Kidney glomerular epithelial cell (primary cell): ENCODE measurements at regions not wholly inside any gene's neighbourhood (a gene's known extent, or its start where the extent isn't known, plus 50 kb on each side); places are given as distances from the start of the nearest gene placed in this dataset.
"Not testable (repeated sequence)": the region's sequence is repeated elsewhere in the genome, so short reads cannot be mapped to it uniquely, and the experiment has no call there.

Experiments used
- DNase-seq: peaks from one replicate; lab custom pipeline; 2025; lab: John Stamatoyannopoulos, UW

DNA sequence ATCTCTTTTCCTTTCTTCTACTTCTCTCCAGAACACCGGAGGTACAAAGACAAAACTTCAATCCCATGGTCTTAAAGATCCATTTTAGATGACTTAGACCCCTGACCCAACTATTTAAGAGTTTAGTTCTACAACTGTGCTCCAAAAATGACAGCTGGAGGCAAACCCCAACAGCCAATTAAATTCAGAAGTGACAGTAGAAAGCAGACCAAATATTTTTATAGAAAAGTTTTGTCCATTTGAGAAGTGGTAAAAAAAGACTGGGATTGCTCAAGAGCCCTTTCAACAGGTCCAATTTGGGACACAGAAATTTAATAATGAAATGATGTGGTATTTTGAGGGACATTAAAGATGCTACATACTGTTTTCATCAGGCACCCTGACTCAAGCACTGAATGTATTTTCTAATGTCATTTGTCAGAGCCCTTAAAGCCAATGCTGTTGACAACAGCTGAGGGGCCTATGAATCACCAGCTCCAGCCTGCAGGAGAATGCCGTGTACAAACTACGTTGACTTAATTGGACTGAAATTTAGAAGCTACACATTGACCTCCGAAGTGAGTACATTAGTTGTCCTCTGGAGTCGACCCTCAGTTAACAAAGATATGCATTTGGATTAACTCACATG lies 147.5 kb upstream of the PIK3R1 start:
- no peak for DNase-seq

DNA sequence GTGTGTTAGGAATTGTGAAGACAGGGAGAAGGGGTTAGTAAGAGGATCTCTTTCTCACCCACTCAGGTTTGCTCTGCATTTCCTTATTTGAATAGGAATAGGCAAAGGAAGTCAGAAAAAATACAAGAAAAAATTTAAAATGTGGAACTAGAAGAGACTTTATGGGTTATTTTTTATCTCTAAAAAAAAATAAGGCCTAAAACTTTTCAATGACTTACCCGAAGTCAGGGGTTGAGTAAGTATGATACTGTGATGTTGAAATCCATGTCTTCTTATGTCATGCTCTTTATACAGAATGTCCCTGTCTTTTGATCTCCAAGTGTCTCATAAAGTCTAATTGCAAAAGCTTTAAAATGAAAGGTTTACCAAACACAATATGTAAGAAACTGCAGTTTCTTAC lies 148.3 kb upstream of the PIK3R1 start:
- no peak for DNase-seq

DNA sequence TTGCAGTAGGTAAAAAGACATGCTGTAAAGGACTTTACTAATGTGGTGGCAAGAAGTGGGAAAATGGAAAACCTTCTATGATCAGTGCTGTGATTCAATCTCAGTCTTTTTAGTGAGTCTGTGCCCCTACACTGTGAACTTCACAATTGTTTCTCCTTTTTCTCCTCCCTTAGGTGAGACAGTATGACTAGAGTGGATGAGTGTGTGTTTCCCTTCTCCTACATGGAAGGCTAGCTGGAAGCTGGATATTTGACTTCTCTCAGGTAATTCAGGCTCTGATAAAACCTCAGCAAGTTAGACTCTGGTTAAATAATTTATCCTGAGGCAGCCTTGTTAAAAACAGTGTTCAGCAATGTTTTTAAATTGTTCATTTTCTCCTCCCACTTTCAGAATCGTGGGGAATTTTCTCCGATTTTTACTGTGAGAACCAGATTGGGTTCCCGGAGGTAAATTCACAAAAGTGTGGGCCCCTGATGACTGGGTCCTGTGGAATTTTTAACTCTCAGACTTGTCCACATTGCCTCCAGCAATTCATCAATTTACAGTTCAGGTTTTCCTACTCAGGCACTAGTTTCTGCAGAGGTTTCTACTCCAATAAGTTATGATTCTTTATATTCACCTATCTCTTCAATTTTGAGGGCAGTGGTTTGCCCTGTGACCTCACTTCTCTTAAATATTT lies 149.1 kb upstream of the PIK3R1 start:
- no peak for DNase-seq

DNA sequence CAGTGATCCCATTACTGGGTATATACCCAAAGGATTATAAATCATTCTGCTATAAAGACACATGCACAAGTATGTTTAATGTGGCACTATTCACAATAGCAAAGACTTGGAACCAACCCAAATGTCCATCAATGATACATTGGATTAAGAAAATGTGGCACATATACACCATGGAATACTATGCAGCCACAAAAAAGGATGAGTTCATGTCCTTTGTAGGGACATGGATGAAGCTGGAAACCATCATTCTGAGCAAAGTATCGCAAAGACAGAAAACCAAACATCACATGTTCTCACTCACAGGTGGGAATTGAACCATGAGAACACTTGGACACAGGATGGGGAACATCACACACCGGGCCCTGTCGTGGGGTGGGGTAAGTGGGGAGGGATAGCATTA lies 150.2 kb upstream of the PIK3R1 start:
- not testable (repeated sequence) for DNase-seq

DNA sequence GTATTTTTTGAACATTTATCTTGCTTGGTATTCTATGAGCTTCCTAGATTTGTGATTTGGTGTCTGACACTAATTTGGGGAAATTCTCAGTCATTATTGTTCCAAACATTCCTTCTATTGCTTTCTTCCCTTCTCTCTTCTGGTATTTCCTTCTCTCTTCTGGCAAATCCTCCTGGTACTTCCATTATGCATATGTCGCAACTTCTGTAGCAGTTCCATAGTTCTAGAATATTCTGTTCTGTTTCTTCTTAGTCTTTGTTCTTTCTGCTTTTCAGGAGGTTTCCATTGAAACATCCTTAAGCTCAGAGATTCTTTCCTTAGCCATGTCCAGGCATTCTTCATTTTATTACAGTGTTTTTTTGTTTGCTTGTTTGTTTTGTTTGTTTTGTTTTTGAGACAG lies 155.2 kb upstream of the PIK3R1 start:
- DNase-seq, result no peak

DNA sequence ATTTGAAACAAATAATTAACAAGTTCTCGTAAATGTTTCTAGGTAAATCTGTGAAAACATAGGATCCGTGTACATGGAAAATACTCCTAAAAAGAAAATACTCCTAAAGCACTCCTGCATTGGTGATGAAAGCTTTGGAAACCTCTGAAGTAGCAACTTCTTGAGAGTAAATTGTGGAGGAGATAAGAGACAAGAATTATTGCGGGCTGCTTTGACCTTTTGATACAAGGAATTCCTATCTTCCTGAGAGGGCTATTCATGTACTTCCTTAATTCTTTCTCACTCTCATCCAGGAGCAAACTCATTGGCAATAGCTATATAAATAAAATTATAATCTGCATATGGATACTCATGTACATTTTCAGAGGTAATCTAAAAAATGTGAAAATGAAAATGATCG lies 158.4 kb upstream of the PIK3R1 start:
- DNase-seq, result no peak

DNA sequence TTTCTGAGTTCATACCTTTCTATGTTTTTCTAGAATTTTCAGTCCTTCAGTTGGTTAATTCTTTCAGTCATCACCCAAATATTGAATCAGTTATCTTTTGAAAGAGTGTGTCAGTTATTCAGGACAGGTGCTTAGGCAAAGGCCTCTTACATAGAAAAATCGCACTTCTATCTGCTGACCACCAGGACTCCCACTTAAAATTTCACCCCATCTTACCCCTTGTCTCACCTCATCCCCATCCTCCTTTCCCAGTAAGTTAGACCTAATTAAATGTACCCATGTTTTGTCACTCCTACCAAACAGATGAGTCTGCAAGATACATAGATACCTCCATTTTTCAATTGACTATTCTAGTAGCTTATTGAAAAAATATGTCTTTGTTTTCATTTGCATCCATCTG lies 159.9 kb upstream of the PIK3R1 start:
- DNase-seq, result no peak

DNA sequence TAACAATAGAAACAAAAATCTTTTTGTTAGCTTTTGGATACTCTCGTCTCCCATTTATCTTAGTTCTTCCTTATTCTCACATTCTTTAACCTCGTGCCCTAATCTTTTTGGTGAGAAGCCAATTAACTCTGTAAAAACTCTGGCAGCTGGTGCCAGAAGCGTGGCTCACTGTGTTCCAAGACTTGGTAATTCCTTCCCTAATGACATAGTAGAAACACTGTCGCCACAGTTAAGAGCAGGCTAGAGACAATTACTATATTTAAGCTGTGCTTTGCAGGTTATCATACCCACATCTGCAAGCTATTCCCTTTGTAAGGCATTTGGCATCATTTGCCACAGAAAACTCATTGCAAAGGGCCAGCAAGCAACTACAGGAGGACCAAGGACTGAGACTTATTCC lies 160.9 kb upstream of the PIK3R1 start:
- no peak for DNase-seq

DNA sequence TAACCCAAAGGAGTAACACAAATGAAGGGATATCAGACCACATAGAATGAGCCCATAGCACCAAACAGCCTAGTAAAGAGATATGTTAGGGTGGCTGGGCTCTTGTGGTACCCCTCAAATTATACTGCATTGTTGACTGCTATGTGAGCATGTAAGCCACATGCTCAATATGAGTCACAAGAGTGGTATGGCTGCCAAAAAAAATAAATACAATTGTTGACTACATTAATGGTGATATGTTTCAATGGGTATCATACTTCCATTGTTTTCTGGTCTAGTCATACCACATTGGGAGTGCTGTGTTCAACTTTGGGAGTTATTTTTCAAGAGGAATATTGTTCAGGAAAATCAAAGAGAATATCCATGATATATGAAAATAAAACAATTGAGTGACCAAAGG lies 162.4 kb upstream of the PIK3R1 start:
- no peak for DNase-seq

DNA sequence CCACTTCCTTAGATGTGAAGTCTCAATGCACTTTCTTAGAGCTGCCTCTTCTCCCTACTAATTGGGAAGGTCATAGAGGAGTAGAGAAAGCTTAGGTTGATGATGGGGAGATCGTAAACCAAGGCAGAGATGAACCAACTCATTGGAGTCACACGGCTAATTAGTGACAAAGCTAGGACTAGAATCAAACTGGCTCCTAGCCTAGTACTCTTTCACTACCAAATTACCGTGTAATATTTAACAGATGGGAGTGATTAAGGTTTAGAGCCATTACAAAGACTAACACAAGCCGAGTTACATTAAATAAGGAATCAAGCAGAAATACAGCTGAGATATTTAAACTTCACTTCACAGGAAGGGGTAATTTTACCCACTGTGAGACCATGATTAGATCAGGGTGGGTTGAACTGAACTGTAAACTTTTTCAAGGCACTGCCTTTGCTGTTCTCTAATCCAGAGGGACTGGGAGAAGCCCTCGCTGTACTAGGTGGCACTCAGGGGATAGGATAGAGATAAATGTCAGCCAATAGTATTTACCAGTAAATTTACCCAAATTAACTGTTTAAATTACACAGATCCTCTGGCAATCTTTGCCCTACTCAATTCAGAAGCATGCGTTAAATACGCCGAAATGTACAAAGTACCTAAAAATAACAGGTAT lies 166.4 kb upstream of the PIK3R1 start:
- no peak for DNase-seq

DNA sequence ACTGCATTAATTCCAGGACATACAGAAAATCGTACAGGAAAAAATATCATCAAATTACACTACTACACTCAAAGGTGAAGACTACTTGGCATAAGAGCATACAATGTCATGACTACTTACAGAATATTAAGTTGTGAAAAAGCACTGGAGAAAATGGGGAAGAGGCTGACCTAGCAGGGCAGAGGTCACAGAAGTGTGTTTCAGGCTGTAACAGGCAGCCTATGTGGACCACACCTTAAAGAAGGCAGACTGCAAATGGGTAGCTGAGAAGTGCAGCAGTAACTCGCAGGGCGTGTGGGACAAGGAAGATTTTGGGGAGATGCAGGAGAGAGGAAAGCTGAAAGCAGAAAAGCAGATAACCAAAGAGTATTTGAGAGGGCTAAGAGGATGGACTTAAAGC lies 167.0 kb upstream of the PIK3R1 start:
- DNase-seq, result no peak

DNA sequence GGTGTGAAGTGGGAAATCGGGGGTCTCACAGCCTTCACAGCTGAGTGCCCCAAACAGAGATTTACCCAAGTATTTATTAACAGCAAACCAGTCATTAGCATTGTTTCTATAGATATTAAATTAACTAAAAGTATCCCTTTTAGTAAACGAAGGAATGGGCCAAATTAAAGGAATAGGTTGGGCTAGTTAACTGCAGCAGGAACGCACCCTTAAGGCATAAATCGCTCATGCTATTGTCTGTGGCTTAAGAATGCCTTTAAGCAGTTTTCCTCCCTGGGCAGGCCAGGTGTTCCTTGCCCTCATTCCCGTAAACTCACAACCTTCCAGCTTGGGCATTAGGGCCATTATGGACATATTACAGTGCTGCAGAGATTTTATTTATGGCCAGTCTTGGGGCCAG lies 167.5 kb upstream of the PIK3R1 start:
- DNase-seq, result not testable (repeated sequence)

DNA sequence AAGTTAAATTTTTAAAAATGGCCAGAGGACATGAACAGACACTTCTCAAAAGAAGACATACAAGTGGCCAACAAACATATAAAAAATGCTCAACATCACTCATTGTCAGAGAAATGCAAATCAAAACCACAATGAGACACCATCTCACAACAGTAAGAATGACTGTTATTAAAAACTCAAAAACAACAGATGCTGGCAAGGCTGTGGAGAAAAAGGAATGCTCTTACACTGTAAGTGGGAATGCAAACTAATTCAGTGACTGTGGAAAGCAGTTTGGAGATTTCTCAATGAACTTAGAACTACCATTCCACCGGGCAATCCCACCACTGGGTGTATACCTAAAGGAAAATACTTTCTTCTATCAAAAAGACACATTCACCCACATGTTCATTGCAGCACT lies 168.5 kb upstream of the PIK3R1 start:
- DNase-seq, result no peak

DNA sequence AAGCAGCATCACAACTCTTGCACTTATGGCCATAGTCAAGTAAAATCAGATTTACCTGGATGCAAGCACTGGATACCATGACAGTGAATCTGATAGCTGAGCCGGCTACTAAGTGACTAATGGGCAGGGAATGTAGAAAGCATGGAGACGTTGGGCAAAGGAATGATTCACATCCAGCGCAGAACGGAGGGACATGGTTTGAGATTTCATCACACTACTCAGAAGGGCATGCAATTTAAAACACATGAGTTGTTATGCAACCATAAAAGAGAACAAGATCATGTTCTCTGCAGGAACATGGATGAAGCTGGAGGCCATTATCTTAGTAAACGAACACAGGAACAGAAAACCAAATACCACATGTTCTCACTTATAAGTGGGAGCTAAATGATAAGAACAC lies 169.1 kb upstream of the PIK3R1 start:
- peak; percentile 96 for DNase-seq

DNA sequence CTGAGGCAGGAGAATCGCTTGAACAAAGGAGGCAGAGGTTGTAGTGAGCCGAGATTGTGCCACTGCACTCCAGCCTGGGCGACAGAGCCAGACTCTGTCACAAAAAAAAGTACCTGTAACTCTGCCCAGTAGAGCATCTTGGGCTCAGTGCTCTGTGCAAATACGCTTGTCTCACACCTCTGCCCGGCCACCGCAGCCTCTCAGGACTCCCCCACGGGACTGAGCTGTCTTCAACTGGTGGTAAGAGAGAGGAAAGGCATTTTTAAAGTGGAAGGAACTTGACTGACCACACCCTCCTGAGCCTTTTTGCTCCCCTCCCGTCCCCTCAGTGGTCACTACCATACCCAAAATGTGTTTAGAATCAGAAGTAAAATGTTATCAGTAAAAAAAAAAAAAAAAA lies 174.3 kb upstream of the PIK3R1 start:
- no peak for DNase-seq

DNA sequence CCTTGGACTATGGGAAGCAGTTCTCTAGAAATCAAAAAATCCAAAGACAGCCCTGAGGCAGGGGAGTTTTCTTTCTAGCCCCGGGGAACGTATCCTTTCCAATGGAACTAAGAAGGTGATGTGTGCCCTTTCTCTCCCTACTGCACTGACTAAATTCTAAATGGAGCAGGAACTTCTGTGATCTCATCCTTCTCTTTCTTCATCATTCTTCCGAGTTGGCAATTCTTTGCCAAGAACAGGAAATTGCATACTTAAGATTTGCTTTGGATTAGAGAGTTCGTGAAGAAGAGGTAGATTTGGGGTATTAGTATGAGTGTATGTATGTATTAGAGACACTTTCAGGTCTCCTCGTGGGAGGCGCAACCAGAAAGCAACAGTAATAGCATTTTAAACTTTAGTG lies 178.0 kb upstream of the PIK3R1 start:
- no peak for DNase-seq

DNA sequence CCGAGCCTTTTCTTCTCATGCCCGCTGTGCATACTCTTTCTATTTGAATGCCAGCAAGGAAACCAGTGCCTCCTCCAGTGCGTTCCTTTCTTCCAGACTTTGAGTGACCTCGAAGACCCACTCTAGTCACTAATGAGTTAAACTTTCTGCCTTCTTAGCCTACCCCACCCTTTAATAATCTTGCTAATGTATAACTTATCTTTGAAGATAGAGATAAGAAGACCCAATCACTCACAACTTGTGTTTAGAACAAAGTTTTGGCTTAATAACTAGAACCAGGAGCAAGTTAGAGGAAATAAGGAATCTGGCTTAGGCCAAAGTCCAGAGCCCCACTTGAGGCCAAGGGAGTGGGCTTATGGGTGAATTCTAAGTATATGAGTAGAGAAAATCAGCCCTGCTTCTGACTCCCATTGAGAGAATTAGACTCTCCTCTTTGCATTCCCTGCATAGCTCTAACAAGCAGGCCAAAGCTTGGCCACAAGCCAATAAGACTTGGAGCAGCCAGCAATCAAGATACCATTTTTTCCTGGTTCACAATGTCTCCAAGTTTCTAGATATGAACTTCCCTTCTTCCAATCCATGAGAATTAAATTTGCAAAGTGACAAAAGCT lies 181.5 kb upstream of the PIK3R1 start:
- peak; percentile 32 for DNase-seq

DNA sequence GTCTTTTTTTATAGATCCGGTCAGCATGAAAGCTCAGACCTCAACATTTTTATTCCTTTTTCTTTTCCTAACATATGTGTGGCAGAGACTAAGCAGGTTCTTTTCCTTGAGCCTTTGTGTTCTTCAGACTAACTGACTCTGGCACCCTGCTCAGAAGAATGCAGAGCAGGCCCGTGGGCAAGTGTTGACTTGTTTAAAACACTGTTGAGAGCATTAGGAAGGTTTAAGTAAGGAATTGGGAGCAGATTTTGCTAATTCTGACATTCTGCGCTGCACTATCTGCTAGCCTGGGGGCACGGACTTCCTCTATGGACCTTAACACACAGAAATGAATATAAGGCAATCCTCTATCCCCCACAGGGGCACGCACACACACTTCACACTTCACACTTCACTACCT lies 182.5 kb upstream of the PIK3R1 start:
- no peak for DNase-seq

DNA sequence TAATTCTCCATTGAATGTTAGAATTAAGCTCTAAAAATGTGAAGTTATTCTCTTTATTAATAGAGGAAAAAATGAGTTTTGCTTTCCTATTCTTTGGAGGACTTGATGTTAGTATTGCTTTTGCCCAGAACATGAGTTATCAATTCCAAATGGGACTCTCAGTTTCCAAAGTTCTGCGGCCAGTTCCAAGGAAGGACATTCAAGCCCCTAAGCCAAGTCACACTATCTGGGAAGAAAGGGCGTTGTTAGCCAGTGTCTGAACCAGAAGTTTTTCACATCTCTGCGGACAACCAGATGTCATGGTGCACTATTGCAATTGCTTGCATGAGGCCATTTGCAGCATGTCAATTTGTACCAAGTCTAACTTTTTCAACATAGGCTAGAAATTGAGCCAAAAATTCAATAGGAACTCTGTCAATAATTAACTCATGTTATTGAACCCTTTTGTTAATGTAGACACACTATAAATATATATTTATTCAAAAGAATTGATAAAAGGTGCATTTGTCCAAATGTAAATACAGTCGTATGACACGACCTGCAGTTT lies 183.3 kb upstream of the PIK3R1 start:
- no peak for DNase-seq

DNA sequence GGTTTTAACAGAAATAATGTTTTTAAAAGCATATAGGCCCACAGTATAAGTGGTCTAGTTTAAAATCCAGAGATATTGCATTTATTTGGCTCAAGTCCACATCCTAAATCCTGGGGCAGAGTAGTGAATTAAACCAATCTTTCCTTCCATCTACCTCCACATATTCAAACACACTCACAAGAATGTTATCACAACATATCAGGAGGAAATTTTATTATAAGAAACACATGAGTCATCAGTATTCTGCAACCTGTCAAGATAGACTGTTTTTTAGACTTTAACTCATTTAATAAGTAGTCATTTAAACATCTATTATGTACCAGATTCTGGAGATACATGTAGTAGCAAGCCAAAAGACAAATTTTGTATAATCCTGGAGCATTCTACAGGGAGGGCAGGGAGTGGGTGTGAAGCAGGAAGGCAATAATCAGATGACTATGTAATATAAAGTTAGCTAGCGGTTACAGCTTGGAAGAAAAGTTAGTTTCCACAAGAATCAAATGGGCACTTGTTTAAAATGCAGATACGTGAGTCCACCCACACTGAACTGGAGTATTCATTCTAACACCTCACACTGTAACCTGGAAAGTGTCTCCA lies 187.3 kb upstream of the PIK3R1 start:
- no peak for DNase-seq

DNA sequence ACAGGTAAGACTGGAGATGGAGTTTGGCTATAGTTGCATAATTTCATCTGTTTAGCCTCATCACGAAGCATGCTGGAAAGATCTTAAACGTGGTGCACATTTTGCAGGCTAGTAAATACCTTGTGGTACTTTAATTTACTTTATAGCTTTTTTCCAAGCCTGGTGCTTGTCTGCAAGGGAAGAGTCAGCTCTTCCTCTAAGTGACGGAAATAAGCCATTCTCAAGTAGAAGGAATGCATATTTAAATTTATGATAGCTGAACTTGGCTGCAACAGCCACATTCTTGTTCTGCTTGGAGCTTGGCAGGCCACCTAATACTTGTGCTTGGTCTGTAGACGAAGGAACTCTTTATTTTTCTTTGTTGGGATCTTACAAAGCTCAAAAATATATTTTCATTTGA lies 188.0 kb upstream of the PIK3R1 start:
- no peak for DNase-seq

DNA sequence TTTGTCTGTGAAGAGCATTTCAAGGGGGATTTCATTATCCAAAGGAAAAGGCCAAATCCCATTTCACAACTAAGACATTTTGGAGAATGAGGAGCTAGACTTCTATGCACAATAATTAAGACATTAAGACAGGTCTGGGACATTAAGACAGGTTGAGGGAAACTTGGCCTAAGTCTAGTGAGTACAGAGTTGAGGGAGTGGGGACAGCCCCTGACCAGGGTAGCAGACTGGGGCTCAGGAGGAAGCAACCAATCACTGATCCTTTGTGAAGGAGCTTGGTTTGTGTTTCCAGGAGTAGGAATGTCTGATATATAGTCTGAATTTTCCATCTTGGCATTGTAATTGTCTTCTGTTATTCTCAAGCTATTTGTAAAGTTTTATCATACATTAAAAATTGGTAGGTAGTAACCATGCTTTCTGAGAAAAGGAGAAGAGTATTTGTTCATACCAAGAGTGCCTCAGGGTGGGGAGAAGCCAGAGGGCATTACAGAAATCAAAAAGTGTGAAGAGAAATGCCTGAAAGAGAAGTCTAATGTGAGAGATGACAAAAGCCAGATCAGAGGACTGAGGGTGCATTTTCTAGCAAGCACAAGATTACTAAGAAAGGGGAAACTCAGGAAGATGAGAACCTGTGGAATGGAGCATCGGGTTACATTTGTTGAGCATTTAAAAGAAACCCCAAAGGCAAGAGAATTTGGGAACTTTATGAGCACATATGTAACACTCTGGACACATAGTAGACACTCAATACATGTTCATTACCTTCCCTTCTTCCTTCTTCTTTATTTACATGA lies 189.3 kb upstream of the PIK3R1 start:
- DNase-seq, result no peak
